WERI-Rb-1 (cell line): ENCODE measurements at regions not wholly inside any gene's neighbourhood (a gene's known extent, or its start where the extent isn't known, plus 50 kb on each side); places are given as distances from the start of the nearest gene placed in this dataset.

ENCODE experiments used
- DNase-seq: peaks from one replicate; pipeline ENCODE4 v3.0.0-alpha.2; 2020
- H3K27ac ChIP-seq: fragments of 250-450 bp; sonication (Bioruptor Pico); 2 replicates; pipeline ENCODE4 v1.5.1; 2020; ENCODE audit warnings: mild to moderate bottlenecking, moderate library complexity
- H3K27me3 ChIP-seq: fragments of 250-450 bp; sonication (Bioruptor Pico); 2 replicates; pipeline ENCODE4 v1.5.1; 2021; ENCODE audit warnings: mild to moderate bottlenecking, low read depth, moderate library complexity; ENCODE audit not compliant: insufficient read depth, severe bottlenecking
- H3K36me3 ChIP-seq: fragments of 250-450 bp; sonication (Bioruptor Pico); 2 replicates; pipeline ENCODE4 v1.5.1; 2020; ENCODE audit warnings: mild to moderate bottlenecking, moderate library complexity
- H3K4me3 ChIP-seq: 2 replicates; pipeline ENCODE4 v1.5.1; 2011; ENCODE audit warnings: low read depth, mild to moderate bottlenecking, control low read depth, low read length
- H3K9me3 ChIP-seq: fragments of 250-450 bp; sonication (Bioruptor Pico); 2 replicates; pipeline ENCODE4 v1.5.1; 2021; ENCODE audit warnings: mild to moderate bottlenecking, moderate library complexity; ENCODE audit not compliant: severe bottlenecking
- CTCF ChIP-seq: IDR thresholded peaks from 2 replicates; pipeline ENCODE4 v1.5.1; 2011; ENCODE audit warnings: low read depth, mild to moderate bottlenecking, control low read depth, inconsistent platforms, low read length

DNA sequence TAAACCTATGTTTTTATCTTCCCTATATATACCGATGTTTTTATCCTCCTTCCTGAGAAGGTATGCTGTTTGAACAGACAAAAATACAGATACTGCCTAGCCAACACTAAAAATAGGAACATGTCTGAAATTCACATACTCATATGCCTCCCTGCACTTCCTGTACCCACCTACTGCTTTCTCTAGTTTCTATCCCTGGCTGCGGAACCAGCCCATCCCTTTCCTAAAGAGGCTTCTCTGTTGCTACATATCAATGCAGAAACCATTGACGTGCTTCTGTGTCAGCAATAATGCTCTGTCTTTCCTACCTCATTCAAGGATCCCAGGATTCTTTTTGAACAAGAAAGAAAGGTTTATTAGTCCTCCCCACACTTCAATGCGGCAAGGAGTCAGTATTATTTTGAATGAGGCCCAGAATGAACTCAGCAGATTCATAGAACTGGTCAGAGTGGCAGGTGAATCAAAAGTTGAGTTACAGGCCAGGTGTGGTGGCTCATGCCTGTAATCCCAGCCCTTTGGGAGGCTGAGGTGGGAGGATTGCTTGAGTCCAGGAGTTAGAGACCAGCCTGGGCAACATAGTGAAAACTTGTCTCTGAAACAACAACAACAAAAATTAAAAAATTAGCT, 67.8 kb upstream of the NAP1L1 start:
- H3K4me3 ChIP-seq = no peak overlapping the region
- H3K27me3 ChIP-seq = no peaks in the 10 kb centered on the region
- H3K27ac ChIP-seq = no peak overlapping the region
- no peaks in the 10 kb centered on the region for H3K36me3 ChIP-seq
- no peaks in the 10 kb centered on the region for H3K9me3 ChIP-seq
- no peak for DNase-seq
- TF ChIP-seq CTCF = no peak

DNA sequence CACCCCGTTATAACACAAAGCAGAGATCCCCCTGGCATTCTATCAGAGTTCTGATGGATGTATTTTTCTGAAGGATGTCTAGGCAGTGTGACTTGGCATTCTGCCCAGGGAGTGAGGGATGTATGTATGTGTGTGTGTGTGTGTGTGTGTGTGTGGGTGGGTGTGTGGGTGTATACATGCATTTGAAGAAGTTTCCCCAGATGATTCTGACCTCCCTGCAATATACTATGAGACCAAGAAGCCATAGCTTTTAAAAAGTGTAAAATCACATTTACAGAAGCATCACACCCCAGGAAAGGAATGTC, 59.7 kb upstream of the NAP1L1 start:
- Histone ChIP-seq H3K36me3 (no peaks in the 10 kb centered on the region), H3K9me3 (no peaks in the 10 kb centered on the region), H3K4me3 (no peak overlapping the region), H3K27me3 (no peaks in the 10 kb centered on the region), H3K27ac (no peak overlapping the region)
- DNase-seq = no peak
- no peak for TF ChIP-seq CTCF

DNA sequence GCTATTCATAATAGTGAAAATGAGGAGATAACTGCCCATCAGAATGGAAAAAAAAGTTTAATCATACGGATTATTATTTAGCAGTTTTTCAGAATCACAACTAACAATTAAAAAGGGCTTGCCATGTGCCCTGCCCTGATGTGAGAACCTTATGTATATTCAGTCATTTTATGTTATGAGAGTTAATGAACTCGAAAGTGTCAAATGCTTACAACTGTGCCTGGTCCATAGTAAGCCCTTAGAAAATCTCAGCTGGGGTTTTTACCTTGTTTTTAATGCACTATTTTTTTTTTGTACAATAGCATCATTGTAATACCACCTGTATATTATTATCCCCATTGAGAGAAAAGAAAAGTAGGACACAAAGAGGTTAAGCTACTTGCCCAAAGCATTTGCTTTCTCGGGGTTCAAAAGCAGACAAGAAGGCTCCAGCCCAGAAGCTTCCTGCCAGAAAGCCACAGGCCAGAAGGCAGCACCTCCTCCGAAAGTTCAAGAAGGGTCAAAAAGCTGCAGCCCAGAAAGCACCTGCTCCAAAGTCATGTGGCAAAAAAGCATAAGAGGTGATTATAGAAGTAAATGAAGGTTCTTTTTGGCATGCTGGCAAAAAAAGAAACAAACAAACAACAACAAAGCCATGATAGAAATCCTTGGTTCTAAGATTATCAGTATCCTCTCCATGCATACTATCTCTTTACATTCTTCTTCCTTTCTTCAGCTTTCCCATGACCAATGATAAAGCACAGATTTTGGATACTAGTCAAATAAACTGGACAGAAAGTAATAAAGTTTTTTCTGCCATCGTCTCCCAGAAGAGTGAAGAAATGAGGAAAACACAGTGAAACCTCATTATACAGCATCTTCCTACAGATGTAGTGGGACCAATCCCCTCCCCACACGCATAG, 59.1 kb upstream of the NAP1L1 start:
- no peak for TF ChIP-seq CTCF
- no peak for DNase-seq
- Histone ChIP-seq H3K4me3 (no peak overlapping the region), H3K27me3 (no peaks in the 10 kb centered on the region), H3K27ac (no peak overlapping the region), H3K9me3 (no peaks in the 10 kb centered on the region), H3K36me3 (no peaks in the 10 kb centered on the region)

DNA sequence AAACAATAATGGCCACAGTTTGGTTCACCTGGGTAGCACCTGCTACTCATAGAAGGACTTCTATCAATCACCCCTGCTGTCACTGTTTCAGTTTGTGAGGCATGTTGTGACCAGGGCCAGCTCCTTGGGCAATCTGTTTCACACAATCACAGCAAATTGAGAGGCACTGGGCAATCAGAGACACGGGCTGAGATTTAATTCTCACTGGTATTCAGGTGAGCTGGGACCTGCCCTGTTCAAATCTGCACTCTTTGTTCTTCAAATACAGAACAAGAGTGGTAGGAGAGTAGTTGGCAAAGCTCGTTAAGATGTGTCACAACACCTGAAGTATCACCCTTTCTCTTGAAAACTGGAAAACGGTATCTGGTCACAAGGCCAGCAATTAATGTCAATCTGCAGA, 57.8 kb upstream of the NAP1L1 start:
- no peak for DNase-seq
- Histone ChIP-seq H3K4me3 (no peak overlapping the region), H3K9me3 (no peaks in the 10 kb centered on the region), H3K36me3 (no peaks in the 10 kb centered on the region), H3K27me3 (no peaks in the 10 kb centered on the region), H3K27ac (no peak overlapping the region)
- no peak for TF ChIP-seq CTCF

DNA sequence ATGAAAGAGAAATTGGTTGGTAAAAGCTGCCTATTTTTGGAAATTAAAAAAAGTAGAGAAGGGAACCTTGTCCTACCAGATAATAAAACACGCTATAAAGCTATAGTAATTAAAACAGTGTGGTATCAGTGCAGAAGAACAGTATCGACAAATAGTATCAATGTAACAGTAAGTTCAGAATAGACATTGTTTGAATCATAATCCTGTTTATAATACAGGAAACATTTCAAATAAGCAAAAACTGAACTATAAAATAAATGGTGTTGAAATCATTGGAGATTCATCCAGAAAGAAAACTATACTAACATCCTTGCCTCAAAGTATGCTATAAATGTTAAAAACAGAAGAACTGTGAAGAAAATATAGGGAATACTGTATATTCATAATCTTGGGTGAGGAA, 54.2 kb upstream of the NAP1L1 start:
- Histone ChIP-seq H3K27ac (no peak overlapping the region), H3K36me3 (no peaks in the 10 kb centered on the region), H3K9me3 (no peaks in the 10 kb centered on the region), H3K27me3 (no peaks in the 10 kb centered on the region), H3K4me3 (no peak overlapping the region)
- no peak for TF ChIP-seq CTCF
- DNase-seq = no peak
